GM19438 (cell line): ENCODE measurements at regions not wholly inside any gene's neighbourhood (a gene's known extent, or its start where the extent isn't known, plus 50 kb on each side); places are given as distances from the start of the nearest gene placed in this dataset.
"Not testable (repeated sequence)": the region's sequence is repeated elsewhere in the genome, so short reads cannot be mapped to it uniquely, and the experiment has no call there.

Experiments
- ATAC-seq: cut with Tn5 transposase; IDR thresholded peaks from one replicate; pipeline ENCODE4 v1.9.1; 2021; ENCODE audit warnings: low read depth; ENCODE audit not compliant: unreplicated experiment

GRCh38 chr4:173731257-173731656 lies 201.2 kb upstream of the HAND2 start:
- ATAC-seq = no peak

- ATAC-seq = no peak
Measured at GRCh38 chr4:173722075-173722474, 192.0 kb upstream of the HAND2 start.

GRCh38 chr4:173718504-173718903 lies 188.5 kb upstream of the HAND2 start:
- ATAC-seq = not testable (repeated sequence)

- no peak for ATAC-seq
Measured at GRCh38 chr4:173717581-173717980, 187.6 kb upstream of the HAND2 start.

GRCh38 chr4:173714456-173714855 lies 184.4 kb upstream of the HAND2 start:
- ATAC-seq = no peak

GRCh38 chr4:173713026-173713425 lies 183.0 kb upstream of the HAND2 start:
- ATAC-seq = no peak

GRCh38 chr4:173707658-173708419 lies 177.8 kb upstream of the HAND2 start:
- ATAC-seq = no peak

GRCh38 chr4:173704201-173704600 lies 174.2 kb upstream of the HAND2 start:
- ATAC-seq = no peak

- no peak for ATAC-seq
Measured at GRCh38 chr4:173703021-173703420, 173.0 kb upstream of the HAND2 start.

GRCh38 chr4:173700650-173701049 lies 170.6 kb upstream of the HAND2 start:
- no peak for ATAC-seq

- ATAC-seq = no peak
Measured at GRCh38 chr4:173699841-173700475, 169.9 kb upstream of the HAND2 start.

- ATAC-seq = no peak
Measured at GRCh38 chr4:173698557-173699262, 168.7 kb upstream of the HAND2 start.

- ATAC-seq = no peak
Measured at GRCh38 chr4:173697840-173698239, 167.8 kb upstream of the HAND2 start.

GRCh38 chr4:173696551-173696950 lies 166.5 kb upstream of the HAND2 start:
- no peak for ATAC-seq

GRCh38 chr4:173696011-173696410 lies 166.0 kb upstream of the HAND2 start:
- ATAC-seq = no peak

- ATAC-seq = no peak
Measured at GRCh38 chr4:173685831-173686210, 155.8 kb upstream of the HAND2 start.

- ATAC-seq = no peak
Measured at GRCh38 chr4:173685165-173685830, 155.3 kb upstream of the HAND2 start.

- no peak for ATAC-seq
Measured at GRCh38 chr4:173684223-173684622, 154.2 kb upstream of the HAND2 start.

- no peak for ATAC-seq
Measured at GRCh38 chr4:173682609-173683008, 152.6 kb upstream of the HAND2 start.

- ATAC-seq = no peak
Measured at GRCh38 chr4:173680278-173680677, 150.2 kb upstream of the HAND2 start.

- ATAC-seq = no peak
Measured at GRCh38 chr4:173675446-173675845, 145.4 kb upstream of the HAND2 start.
